ENCODE measurements at regions not wholly inside any gene's neighbourhood (a gene's known extent, or its start where the extent isn't known, plus 50 kb on each side); places are given as distances from the start of the nearest gene placed in this dataset.
A peak's percentile ranks its signal among the peaks of the same experiment; 100 is the strongest.

DNA sequence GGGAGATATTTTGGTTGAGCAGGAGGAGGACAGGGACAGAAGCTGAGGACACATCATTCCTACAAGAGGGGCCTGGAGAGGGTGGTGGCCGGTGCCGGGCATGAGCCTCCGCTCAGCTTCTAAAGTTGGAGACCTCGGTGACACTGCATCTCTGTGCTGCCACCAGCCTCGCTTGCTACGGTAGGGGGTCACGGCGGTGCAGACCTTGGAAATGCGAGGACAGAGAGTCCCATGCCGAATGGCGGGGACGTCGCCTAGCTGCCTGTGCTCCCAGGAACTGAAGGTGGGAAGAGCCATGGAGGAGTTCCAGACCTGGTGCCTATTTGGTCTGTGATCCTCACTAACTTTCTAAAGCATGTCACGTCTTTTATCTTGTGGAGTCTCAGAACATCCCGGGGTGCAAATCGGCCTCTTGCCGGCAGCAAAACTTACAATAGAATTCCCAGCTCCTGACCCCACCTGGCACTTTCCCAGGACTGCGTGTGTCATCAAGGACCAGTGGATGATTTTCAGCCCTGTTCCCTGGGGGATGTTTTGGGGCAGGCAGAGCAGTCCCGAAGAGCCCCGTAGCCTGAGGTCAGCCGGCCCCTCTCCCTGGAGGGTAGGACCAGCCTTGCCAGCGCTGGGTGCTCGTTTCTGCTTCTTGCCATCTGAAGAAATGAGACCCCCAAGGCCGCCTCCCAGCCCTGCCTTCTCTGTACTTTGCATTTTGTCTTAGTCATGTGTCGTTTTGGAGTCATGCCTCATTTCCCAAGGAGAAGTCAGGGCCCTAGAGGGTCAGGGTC, 205.8 kb upstream of the SHH start:
- TF ChIP-seq, protein P1, sequence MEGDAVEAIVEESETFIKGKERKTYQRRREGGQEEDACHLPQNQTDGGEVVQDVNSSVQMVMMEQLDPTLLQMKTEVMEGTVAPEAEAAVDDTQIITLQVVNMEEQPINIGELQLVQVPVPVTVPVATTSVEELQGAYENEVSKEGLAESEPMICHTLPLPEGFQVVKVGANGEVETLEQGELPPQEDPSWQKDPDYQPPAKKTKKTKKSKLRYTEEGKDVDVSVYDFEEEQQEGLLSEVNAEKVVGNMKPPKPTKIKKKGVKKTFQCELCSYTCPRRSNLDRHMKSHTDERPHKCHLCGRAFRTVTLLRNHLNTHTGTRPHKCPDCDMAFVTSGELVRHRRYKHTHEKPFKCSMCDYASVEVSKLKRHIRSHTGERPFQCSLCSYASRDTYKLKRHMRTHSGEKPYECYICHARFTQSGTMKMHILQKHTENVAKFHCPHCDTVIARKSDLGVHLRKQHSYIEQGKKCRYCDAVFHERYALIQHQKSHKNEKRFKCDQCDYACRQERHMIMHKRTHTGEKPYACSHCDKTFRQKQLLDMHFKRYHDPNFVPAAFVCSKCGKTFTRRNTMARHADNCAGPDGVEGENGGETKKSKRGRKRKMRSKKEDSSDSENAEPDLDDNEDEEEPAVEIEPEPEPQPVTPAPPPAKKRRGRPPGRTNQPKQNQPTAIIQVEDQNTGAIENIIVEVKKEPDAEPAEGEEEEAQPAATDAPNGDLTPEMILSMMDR (IDR thresholded peaks at IDR 0.05): no peak
- Histone ChIP-seq H3K9me3 (peaks cover 0 to 17% (median 0%) of the 10 kb centered on the region in 3 donors), H3K36me3 (no peaks in the 10 kb centered on the region), H3K4me3 (no peak overlapping the region), H3K27me3 (no peaks in the 10 kb centered on the region), H3K27ac (no peak overlapping the region), H3K4me1 (no peaks in the 10 kb centered on the region)
- intact Hi-C loops (cut with DNase I; ENCODE audit: low total_unique reads): no loop called here
- peak in 1 of 2 donors; percentile 42 for DNase-seq

DNA sequence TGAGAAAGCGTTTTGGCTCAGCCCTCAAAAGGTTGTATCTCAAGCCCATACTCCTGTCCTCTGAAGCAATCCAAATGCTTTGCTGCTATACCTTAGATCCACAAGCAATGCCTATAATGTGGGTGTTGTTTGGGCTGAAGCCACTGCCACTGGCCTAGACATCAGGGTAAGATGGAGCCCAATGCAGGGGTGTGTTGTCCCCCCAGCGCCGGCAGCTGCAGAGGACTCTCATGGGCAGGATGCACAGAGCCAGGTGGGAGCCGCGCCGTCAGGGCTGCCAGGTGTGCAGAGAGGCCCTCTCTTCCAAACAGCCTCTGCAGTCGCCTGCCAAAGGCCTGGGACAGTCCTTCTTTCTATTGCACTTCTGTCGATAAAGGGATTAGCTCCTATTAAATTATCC, 205.2 kb upstream of the SHH start:
- Histone ChIP-seq H3K27me3 (no peaks in the 10 kb centered on the region), H3K4me3 (no peak overlapping the region), H3K36me3 (no peaks in the 10 kb centered on the region), H3K4me1 (no peaks in the 10 kb centered on the region), H3K9me3 (peaks cover 0 to 17% (median 0%) of the 10 kb centered on the region in 3 donors), H3K27ac (no peak overlapping the region)
- peak in 1 of 2 donors; percentile 40 for DNase-seq
- TF ChIP-seq, protein P1 (IDR thresholded peaks at IDR 0.05): no peak
- intact Hi-C loops (cut with DNase I; ENCODE audit: low total_unique reads): no loop called here

DNA sequence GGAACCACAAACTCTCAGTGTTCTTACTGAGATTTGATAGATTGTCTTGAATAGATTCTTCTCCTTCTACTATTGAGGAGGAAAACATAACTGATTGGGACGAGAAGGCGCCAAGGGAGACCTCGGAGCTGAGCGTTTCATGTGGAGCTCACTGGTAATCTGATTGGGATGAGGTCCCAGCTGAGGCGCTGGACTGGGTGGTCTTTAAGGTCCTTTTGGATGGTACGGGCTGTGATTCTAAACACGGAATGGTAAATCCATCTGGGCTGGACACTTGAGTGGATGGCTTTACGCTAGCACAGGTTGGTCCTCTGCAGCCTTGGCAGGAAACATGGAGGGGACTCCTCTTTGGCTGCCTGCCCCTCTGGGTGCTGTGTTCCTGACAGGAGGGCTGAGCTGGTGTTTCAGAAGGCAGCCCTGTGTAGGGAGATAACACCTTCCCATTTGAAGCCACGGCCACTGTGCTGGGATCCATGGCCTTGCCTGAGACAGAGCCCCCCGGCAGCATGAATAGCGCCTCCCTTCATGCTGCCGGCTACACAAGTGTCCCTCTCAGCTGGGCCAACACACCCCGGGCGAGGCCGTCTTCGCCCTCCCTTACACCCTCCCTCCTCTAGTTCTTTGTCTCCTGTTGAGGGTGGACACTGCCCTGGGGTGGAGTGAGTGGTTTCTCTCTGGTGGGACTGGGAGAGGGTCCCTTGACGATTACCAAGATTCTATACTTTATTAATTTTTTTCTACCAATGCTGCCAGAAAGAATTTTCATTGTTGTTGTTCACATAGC, 203.2 kb upstream of the SHH start:
- Histone ChIP-seq H3K27me3 (no peaks in the 10 kb centered on the region), H3K36me3 (no peaks in the 10 kb centered on the region), H3K4me1 (no peaks in the 10 kb centered on the region), H3K27ac (no peak overlapping the region), H3K9me3 (peaks cover 0 to 17% (median 0%) of the 10 kb centered on the region in 3 donors), H3K4me3 (no peak overlapping the region)
- no peak for DNase-seq
- intact Hi-C loops (cut with DNase I; ENCODE audit: low total_unique reads): no loop called here
- TF ChIP-seq, protein P1 (IDR thresholded peaks at IDR 0.05): no peak

DNA sequence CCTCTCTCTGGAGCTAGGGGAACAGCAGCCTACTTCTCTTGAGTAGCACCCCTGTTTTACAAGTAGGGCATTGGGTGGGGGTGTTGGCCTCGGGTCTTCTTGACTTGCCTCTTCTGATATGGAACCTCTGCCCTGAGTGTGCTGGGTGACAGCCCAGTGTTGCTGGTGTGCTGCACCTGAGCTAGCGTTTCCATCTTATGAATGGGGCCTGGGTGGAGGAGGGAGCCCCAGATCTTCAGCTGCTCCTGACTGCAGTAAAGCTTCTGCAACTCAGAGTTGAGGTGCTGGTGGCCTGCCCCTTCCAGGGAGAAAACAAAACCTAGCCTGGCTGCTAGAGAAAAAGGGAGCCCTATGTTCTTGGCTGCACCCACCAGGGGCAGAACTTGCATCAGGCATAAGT, 202.5 kb upstream of the SHH start:
- Histone ChIP-seq H3K9me3 (peaks cover 0 to 15% (median 0%) of the 10 kb centered on the region in 3 donors), H3K36me3 (no peaks in the 10 kb centered on the region), H3K4me1 (no peaks in the 10 kb centered on the region), H3K4me3 (no peak overlapping the region), H3K27ac (no peak overlapping the region), H3K27me3 (no peaks in the 10 kb centered on the region)
- DNase-seq: peak in 1 of 2 donors; percentile 31
- intact Hi-C loops (cut with DNase I; ENCODE audit: low total_unique reads): no loop called here
- TF ChIP-seq, protein P1 (IDR thresholded peaks at IDR 0.05): no peak

DNA sequence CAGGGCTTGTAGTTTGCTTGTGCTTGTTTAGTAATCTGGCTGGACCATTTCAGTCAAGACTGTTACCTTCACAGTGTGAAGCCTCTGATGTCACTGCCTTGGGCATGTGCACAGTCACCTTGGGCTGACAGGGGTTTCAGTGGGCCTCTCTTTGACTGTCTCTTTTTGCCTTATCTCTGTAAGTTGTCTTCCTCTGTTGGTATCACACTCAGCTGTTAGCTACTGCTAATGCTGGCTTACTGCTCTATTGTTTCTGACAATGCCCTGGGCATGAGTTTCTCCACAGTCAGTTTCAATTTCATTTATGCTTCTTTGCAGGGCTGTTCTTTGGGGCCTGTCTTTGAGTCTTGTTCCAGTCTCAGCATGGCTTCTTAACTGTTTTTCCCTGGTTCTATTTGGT, 201.9 kb upstream of the SHH start:
- H3K9me3 ChIP-seq: peaks cover 0 to 10% (median 0%) of the 10 kb centered on the region in 3 donors
- no peak overlapping the region for H3K4me3 ChIP-seq
- H3K27me3 ChIP-seq: no peaks in the 10 kb centered on the region
- H3K36me3 ChIP-seq: no peaks in the 10 kb centered on the region
- no peaks in the 10 kb centered on the region for H3K4me1 ChIP-seq
- intact Hi-C loops (cut with DNase I; ENCODE audit: low total_unique reads): no loop called here
- TF ChIP-seq, protein P1 (IDR thresholded peaks at IDR 0.05): no peak
- DNase-seq: no peak
- no peak overlapping the region for H3K27ac ChIP-seq
